Nephron progenitor cell (in vitro differentiated cells): ENCODE measurements at regions not wholly inside any gene's neighbourhood (a gene's known extent, or its start where the extent isn't known, plus 50 kb on each side); places are given as distances from the start of the nearest gene placed in this dataset.
"Not testable (repeated sequence)": the region's sequence is repeated elsewhere in the genome, so short reads cannot be mapped to it uniquely, and the experiment has no call there.

Experiments used
- DNase-seq: peaks from one replicate; pipeline ENCODE4 v3.0.0; 2021
- H3K27ac Mint-ChIP-seq: 2 replicates; pipeline ENCODE4 v1.8.0; 2021; ENCODE audit warnings: mild to moderate bottlenecking, moderate library complexity, mixed read lengths
- H3K27me3 Mint-ChIP-seq: 2 replicates; pipeline ENCODE4 v1.8.0; 2021; ENCODE audit warnings: mild to moderate bottlenecking, low read depth, mixed read lengths; ENCODE audit not compliant: poor library complexity
- H3K36me3 Mint-ChIP-seq: 2 replicates; pipeline ENCODE4 v1.8.0; 2021; ENCODE audit warnings: low read depth, mixed read lengths
- H3K4me1 Mint-ChIP-seq: 2 replicates; pipeline ENCODE4 v1.8.0; 2021; ENCODE audit warnings: mixed read lengths
- H3K4me3 Mint-ChIP-seq: 2 replicates; pipeline ENCODE4 v1.8.0; 2021; ENCODE audit warnings: mild to moderate bottlenecking, moderate library complexity, mixed read lengths
- H3K9me3 Mint-ChIP-seq: 2 replicates; pipeline ENCODE4 v1.8.0; 2021; ENCODE audit warnings: mild to moderate bottlenecking, moderate library complexity, mixed read lengths
- CTCF ChIP-seq: fragments of 200-600 bp; sonication (generic); IDR thresholded peaks from 2 replicates; pipeline ENCODE4 v1.5.0; 2021; ENCODE audit warnings: antibody characterized with exemption

- no peak overlapping the region for H3K4me3 Mint-ChIP-seq
- TF ChIP-seq CTCF: no peak
- DNase-seq: peak; percentile 72
- no peaks in the 10 kb centered on the region for H3K4me1 Mint-ChIP-seq
- no peak overlapping the region for H3K27ac Mint-ChIP-seq
- peaks cover 3% of the 10 kb centered on the region for H3K27me3 Mint-ChIP-seq
- H3K9me3 Mint-ChIP-seq: no peaks in the 10 kb centered on the region
- no peaks in the 10 kb centered on the region for H3K36me3 Mint-ChIP-seq
Observed at GRCh38 chr6:27592481-27593199, 119.7 kb upstream of the ZNF184 start.

- no peak overlapping the region for H3K4me3 Mint-ChIP-seq
- peak; percentile 37 for DNase-seq
- no peaks in the 10 kb centered on the region for H3K9me3 Mint-ChIP-seq
- no peak overlapping the region for H3K27ac Mint-ChIP-seq
- no peaks in the 10 kb centered on the region for H3K4me1 Mint-ChIP-seq
- no peak for TF ChIP-seq CTCF
- H3K36me3 Mint-ChIP-seq: no peaks in the 10 kb centered on the region
- H3K27me3 Mint-ChIP-seq: peaks cover 3% of the 10 kb centered on the region
Observed at GRCh38 chr6:27591699-27592480, 119.0 kb upstream of the ZNF184 start.

GRCh38 chr6:27585316-27585715, 112.4 kb upstream of the ZNF184 start:
- not testable (repeated sequence) for H3K27ac Mint-ChIP-seq, DNase-seq, H3K4me3 Mint-ChIP-seq, H3K9me3 Mint-ChIP-seq, H3K36me3 Mint-ChIP-seq
- H3K4me1 Mint-ChIP-seq: peaks cover 11% of the 10 kb centered on the region
- H3K27me3 Mint-ChIP-seq: peaks cover 33% of the 10 kb centered on the region

- Mint-ChIP-seq H3K36me3 (no peaks in the 10 kb centered on the region), H3K9me3 (no peaks in the 10 kb centered on the region), H3K4me3 (peak overlapping the region; percentile 82), H3K27me3 (peaks cover 42% of the 10 kb centered on the region), H3K4me1 (peaks cover 11% of the 10 kb centered on the region), H3K27ac (no peak overlapping the region)
- no peak for TF ChIP-seq CTCF
- DNase-seq: no peak
Observed at GRCh38 chr6:27584326-27584725, 111.4 kb upstream of the ZNF184 start.

GRCh38 chr6:27582928-27583725, 110.2 kb upstream of the ZNF184 start:
- peaks cover 49% of the 10 kb centered on the region for H3K27me3 Mint-ChIP-seq
- DNase-seq: peak; percentile 75
- no peak overlapping the region for H3K27ac Mint-ChIP-seq

More at GRCh38 chr6:27582928-27583725, 110.2 kb upstream of the ZNF184 start:
- H3K4me1 Mint-ChIP-seq: peaks cover 11% of the 10 kb centered on the region
- H3K4me3 Mint-ChIP-seq: peak overlapping the region; percentile 82
- peaks cover under 1% of the 10 kb centered on the region for H3K9me3 Mint-ChIP-seq
- no peaks in the 10 kb centered on the region for H3K36me3 Mint-ChIP-seq
- no peak for TF ChIP-seq CTCF
